Ovary (tissue), 3 donors: ENCODE measurements at regions not wholly inside any gene's neighbourhood (a gene's known extent, or its start where the extent isn't known, plus 50 kb on each side); places are given as distances from the start of the nearest gene placed in this dataset.

Source experiments
- CTCF ChIP-seq, 3 donors: fragments of 450-650 bp in 2 of 3; fragments of 200-600 bp in 1 of 3; IDR thresholded peaks; one replicate each; pipeline versions ENCODE4 v1.5.1 to v1.8.0; 2016 to 2022; ENCODE audit warnings: antibody characterized with exemption in 3 of 3, mild to moderate bottlenecking in 1 of 3
- EP300 ChIP-seq: sonication (generic); formaldehyde crosslinking; IDR thresholded peaks from one replicate; pipeline ENCODE4 v1.6.1; 2017; ENCODE audit warnings: antibody characterized with exemption
- POLR2A ChIP-seq: fragments of 450-650 bp; IDR thresholded peaks from one replicate; pipeline ENCODE4 v1.6.1; 2017; ENCODE audit warnings: antibody characterized with exemption, mild to moderate bottlenecking, moderate library complexity
- donor health status: DM: no; HTN: no; CAD: no.

GRCh38 chr16:52963855-52964242 lies 88.8 kb downstream of the CHD9NB start:
- no peak for TF ChIP-seq CTCF (IDR thresholded peaks at IDR 0.05)
- TF ChIP-seq EP300 = no peak
- TF ChIP-seq POLR2A = no peak
